ENCODE measurements at regions not wholly inside any gene's neighbourhood (a gene's known extent, or its start where the extent isn't known, plus 50 kb on each side); places are given as distances from the start of the nearest gene placed in this dataset.

- Histone ChIP-seq H3K4me3 (no peak overlapping the region), H3K9ac (ENCODE audit: insufficient read depth in 1 of 2, low read depth in 2 of 2, low read length in 2 of 2) (no peak overlapping the region), H3K36me3 (ENCODE audit: control insufficient read depth, insufficient read depth, low read length) (no peaks in the 10 kb centered on the region), H3K4me1 (replicated peaks in 1 of 2; ENCODE audit: control insufficient read depth in 2 of 2, insufficient read depth in 2 of 2, low read length in 2 of 2) (no peaks in the 10 kb centered on the region), H3K27ac (ENCODE audit: extremely low read depth, low read depth, low read length) (no peak overlapping the region), H2AFZ (ENCODE audit: low read depth, low read length) (no peak overlapping the region), H3K27me3 (ENCODE audit: control insufficient read depth in 2 of 2, insufficient read depth in 2 of 2, low read length in 2 of 2) (no peaks in the 10 kb centered on the region), H3K79me2 (ENCODE audit: control insufficient read depth, insufficient read depth, low read length) (no peaks in the 10 kb centered on the region), H3K9me3 (replicated peaks; ENCODE audit: control insufficient read depth, insufficient read depth, low read depth, low read length) (no peaks in the 10 kb centered on the region), H4K20me1 (replicated peaks; ENCODE audit: control insufficient read depth, insufficient read depth, low read length) (no peaks in the 10 kb centered on the region), H3K9me1 (ENCODE audit: control insufficient read depth, insufficient read depth, low read length) (no peaks in the 10 kb centered on the region), H3K4me2 (ENCODE audit: insufficient read depth, low read length) (no peak overlapping the region)
- 0% methylated on average over 3 of the region's 3 CpGs for WGBS (ENCODE audit: insufficient coverage, low coverage, missing lambda C conversion rate)
- BruUV-seq (replicated peaks): no TSS peak
- FAIRE-seq (no peak), ATAC-seq (no peak), DNase-seq (ENCODE audit: extremely low read depth in 1 of 4, low spot score in 3 of 4) (no peak)
- ChIA-PET POLR2A (no interaction called here), CTCF (ENCODE audit: low intra/inter-chr PET ratio) (no interaction called here)
- in situ Hi-C loops (cut with MboI): no loop called here
- intact Hi-C loops (cut with micrococcal nuclease): no loop called here
- TF ChIP-seq, protein P1, sequence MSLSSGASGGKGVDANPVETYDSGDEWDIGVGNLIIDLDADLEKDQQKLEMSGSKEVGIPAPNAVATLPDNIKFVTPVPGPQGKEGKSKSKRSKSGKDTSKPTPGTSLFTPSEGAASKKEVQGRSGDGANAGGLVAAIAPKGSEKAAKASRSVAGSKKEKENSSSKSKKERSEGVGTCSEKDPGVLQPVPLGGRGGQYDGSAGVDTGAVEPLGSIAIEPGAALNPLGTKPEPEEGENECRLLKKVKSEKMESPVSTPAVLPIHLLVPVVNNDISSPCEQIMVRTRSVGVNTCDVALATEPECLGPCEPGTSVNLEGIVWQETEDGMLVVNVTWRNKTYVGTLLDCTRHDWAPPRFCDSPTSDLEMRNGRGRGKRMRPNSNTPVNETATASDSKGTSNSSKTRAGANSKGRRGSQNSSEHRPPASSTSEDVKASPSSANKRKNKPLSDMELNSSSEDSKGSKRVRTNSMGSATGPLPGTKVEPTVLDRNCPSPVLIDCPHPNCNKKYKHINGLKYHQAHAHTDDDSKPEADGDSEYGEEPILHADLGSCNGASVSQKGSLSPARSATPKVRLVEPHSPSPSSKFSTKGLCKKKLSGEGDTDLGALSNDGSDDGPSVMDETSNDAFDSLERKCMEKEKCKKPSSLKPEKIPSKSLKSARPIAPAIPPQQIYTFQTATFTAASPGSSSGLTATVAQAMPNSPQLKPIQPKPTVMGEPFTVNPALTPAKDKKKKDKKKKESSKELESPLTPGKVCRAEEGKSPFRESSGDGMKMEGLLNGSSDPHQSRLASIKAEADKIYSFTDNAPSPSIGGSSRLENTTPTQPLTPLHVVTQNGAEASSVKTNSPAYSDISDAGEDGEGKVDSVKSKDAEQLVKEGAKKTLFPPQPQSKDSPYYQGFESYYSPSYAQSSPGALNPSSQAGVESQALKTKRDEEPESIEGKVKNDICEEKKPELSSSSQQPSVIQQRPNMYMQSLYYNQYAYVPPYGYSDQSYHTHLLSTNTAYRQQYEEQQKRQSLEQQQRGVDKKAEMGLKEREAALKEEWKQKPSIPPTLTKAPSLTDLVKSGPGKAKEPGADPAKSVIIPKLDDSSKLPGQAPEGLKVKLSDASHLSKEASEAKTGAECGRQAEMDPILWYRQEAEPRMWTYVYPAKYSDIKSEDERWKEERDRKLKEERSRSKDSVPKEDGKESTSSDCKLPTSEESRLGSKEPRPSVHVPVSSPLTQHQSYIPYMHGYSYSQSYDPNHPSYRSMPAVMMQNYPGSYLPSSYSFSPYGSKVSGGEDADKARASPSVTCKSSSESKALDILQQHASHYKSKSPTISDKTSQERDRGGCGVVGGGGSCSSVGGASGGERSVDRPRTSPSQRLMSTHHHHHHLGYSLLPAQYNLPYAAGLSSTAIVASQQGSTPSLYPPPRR (CRISPR knock-in tag; IDR thresholded peaks at IDR 0.05; ENCODE audit: borderline replicate concordance): no peak
- TF ChIP-seq TRIM28 (IDR thresholded peaks at IDR 0.05) (no peak), FOXA3 (CRISPR knock-in tag; conservative IDR thresholded peaks at IDR 0.05 in 1 of 2, IDR thresholded peaks at IDR 0.05 in 1 of 2) (no peak), MAFG (tag; conservative IDR thresholded peaks at IDR 0.05) (no peak), E2F8 (IDR thresholded peaks at IDR 0.05; ENCODE audit: low read depth, partially characterized antibody) (no peak), HDAC8 (tag; IDR thresholded peaks at IDR 0.05) (no peak), CREB3 (tag; conservative IDR thresholded peaks at IDR 0.05; ENCODE audit: low read depth) (no peak)
- TF ChIP-seq, protein P2, sequence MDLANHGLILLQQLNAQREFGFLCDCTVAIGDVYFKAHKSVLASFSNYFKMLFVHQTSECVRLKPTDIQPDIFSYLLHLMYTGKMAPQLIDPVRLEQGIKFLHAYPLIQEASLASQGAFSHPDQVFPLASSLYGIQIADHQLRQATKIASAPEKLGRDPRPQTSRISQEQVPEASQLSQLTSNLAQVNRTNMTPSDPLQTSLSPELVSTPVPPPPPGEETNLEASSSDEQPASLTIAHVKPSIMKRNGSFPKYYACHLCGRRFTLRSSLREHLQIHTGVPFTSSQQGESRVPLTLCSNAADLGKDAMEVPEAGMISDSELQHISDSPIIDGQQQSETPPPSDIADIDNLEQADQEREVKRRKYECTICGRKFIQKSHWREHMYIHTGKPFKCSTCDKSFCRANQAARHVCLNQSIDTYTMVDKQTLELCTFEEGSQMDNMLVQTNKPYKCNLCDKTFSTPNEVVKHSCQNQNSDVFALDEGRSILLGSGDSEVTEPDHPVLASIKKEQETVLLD (IDR thresholded peaks at IDR 0.05): no peak
- TF ChIP-seq, protein P3, sequence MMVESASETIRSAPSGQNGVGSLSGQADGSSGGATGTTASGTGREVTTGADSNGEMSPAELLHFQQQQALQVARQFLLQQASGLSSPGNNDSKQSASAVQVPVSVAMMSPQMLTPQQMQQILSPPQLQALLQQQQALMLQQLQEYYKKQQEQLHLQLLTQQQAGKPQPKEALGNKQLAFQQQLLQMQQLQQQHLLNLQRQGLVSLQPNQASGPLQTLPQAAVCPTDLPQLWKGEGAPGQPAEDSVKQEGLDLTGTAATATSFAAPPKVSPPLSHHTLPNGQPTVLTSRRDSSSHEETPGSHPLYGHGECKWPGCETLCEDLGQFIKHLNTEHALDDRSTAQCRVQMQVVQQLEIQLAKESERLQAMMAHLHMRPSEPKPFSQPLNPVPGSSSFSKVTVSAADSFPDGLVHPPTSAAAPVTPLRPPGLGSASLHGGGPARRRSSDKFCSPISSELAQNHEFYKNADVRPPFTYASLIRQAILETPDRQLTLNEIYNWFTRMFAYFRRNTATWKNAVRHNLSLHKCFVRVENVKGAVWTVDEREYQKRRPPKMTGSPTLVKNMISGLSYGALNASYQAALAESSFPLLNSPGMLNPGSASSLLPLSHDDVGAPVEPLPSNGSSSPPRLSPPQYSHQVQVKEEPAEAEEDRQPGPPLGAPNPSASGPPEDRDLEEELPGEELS (CRISPR knock-in tag; IDR thresholded peaks at IDR 0.05; ENCODE audit: borderline replicate concordance): no peak
These were observed 423.1 kb downstream of the KCTD8 start for GRCh38 chr4:44025376-44026020.
